ENCODE measurements at regions not wholly inside any gene's neighbourhood (a gene's known extent, or its start where the extent isn't known, plus 50 kb on each side); places are given as distances from the start of the nearest gene placed in this dataset.

GRCh38 chr12:75773377-75773776, 258.2 kb downstream of the PHLDA1 start:
- TF ChIP-seq, protein P1, sequence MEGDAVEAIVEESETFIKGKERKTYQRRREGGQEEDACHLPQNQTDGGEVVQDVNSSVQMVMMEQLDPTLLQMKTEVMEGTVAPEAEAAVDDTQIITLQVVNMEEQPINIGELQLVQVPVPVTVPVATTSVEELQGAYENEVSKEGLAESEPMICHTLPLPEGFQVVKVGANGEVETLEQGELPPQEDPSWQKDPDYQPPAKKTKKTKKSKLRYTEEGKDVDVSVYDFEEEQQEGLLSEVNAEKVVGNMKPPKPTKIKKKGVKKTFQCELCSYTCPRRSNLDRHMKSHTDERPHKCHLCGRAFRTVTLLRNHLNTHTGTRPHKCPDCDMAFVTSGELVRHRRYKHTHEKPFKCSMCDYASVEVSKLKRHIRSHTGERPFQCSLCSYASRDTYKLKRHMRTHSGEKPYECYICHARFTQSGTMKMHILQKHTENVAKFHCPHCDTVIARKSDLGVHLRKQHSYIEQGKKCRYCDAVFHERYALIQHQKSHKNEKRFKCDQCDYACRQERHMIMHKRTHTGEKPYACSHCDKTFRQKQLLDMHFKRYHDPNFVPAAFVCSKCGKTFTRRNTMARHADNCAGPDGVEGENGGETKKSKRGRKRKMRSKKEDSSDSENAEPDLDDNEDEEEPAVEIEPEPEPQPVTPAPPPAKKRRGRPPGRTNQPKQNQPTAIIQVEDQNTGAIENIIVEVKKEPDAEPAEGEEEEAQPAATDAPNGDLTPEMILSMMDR (tag by site-specific recombination; IDR thresholded peaks at IDR 0.05): no peak
- no peak for TF ChIP-seq KLF1 (tag by site-specific recombination; IDR thresholded peaks at IDR 0.05)
- no peak for TF ChIP-seq ZNF660 (tag by site-specific recombination; IDR thresholded peaks at IDR 0.05)
- TF ChIP-seq TCF7L2 (IDR thresholded peaks at IDR 0.05; ENCODE audit: borderline replicate concordance, low read depth, low read length): no peak
- no peak for TF ChIP-seq ZNF449 (tag by site-specific recombination; IDR thresholded peaks at IDR 0.05)
